Heart left ventricle (tissue), 13 donors: ENCODE measurements at regions not wholly inside any gene's neighbourhood (a gene's known extent, or its start where the extent isn't known, plus 50 kb on each side); places are given as distances from the start of the nearest gene placed in this dataset.

Experiments used
- CTCF ChIP-seq, 12 donors: fragments of 200-600 bp; sonication (generic) in 4 of 12; IDR thresholded peaks; one replicate each; pipeline versions ENCODE4 v1.5.0 to v1.8.0; 2018 to 2022; ENCODE audit warnings: antibody characterized with exemption in 12 of 12, mild to moderate bottlenecking in 5 of 12
- POLR2A ChIP-seq, 2 donors: fragments of 450-650 bp; IDR thresholded peaks; one replicate each; pipeline ENCODE4 v1.6.1; 2017; ENCODE audit warnings: antibody characterized with exemption in 2 of 2, mild to moderate bottlenecking in 2 of 2, moderate library complexity in 2 of 2
- donor health status: ischemic (EF 13 %, LVEDD 7.1; RV severe dilation, severe dysfunction).
- donor health status: DM: no; HTN: yes; CAD: no.
- donor health status: DM: no; HTN: no; CAD: no.
- donor health status: ischemic (EF 25% LVEDD 6.9; RV normal size, moderate dysfunction).
- donor health status: ischemic (EF 25% LVEDD 5.7; RV mildly dilated, moderate dysfunction).
- donor health status: ischemic (EF 35%, LVEDD 5.7; RV mildly dilated, moderate dysfunction).
- donor health status: nonischemic (EF 11% LVEDD 7.7; RV severe dilation, severe dysfunction).
- donor health status: DM: yes; HTN: yes; CAD: no.
- donor health status: PGD.
- donor health status: ischemic (EF 29% LVEDD 5.4; RV normal size, mild dysfunction).
- donor health status: nonischemic (EF 23%, LVEDD 6.1; RV moderate dilation, normal function).

- no peak for TF ChIP-seq CTCF (IDR thresholded peaks at IDR 0.05)
- no peak for TF ChIP-seq POLR2A (IDR thresholded peaks at IDR 0.05)
Observed at GRCh38 chr1:79692519-79692918, 686.0 kb upstream of the ADGRL4 start.
